NCI-H82 treated with DMSO at 0.1 percent for 48 hours (cell line): ENCODE measurements at regions not wholly inside any gene's neighbourhood (a gene's known extent, or its start where the extent isn't known, plus 50 kb on each side); places are given as distances from the start of the nearest gene placed in this dataset.

ENCODE experiments used
- DNase-seq: peaks from one replicate; lab custom pipeline; 2025; ENCODE audit not compliant: unreplicated experiment; lab: John Stamatoyannopoulos, UW

- DNase-seq, result no peak
Measured at GRCh38 chr14:80146941-80147340, 64.4 kb downstream of the DIO2 start.

GRCh38 chr14:80136358-80136757 lies 74.9 kb downstream of the DIO2 start:
- no peak for DNase-seq

GRCh38 chr14:80135305-80136088 lies 75.8 kb downstream of the DIO2 start:
- no peak for DNase-seq

GRCh38 chr14:80134321-80134720 lies 77.0 kb downstream of the DIO2 start:
- DNase-seq, result no peak

- DNase-seq, result no peak
Measured at GRCh38 chr14:80133457-80133856, 77.8 kb downstream of the DIO2 start.

GRCh38 chr14:80127466-80127865 lies 83.8 kb downstream of the DIO2 start:
- no peak for DNase-seq

- no peak for DNase-seq
Measured at GRCh38 chr14:80124794-80125193, 86.5 kb downstream of the DIO2 start.

GRCh38 chr14:80117876-80118275 lies 93.4 kb downstream of the DIO2 start:
- DNase-seq, result no peak

GRCh38 chr14:80116157-80116556 lies 95.1 kb downstream of the DIO2 start:
- no peak for DNase-seq

GRCh38 chr14:80110721-80111120 lies 100.6 kb downstream of the DIO2 start:
- no peak for DNase-seq

GRCh38 chr14:80109055-80109454 lies 102.2 kb downstream of the DIO2 start:
- DNase-seq, result no peak

GRCh38 chr14:80108430-80108829 lies 102.9 kb downstream of the DIO2 start:
- no peak for DNase-seq

- no peak for DNase-seq
Measured at GRCh38 chr14:80105488-80105994, 105.8 kb downstream of the DIO2 start.

GRCh38 chr14:80101835-80102234 lies 109.5 kb downstream of the DIO2 start:
- DNase-seq, result no peak

GRCh38 chr14:80100681-80101080 lies 110.6 kb downstream of the DIO2 start:
- no peak for DNase-seq

GRCh38 chr14:80095623-80096022 lies 115.7 kb downstream of the DIO2 start:
- no peak for DNase-seq

GRCh38 chr14:80087411-80087810 lies 123.9 kb downstream of the DIO2 start:
- DNase-seq, result no peak

- DNase-seq, result no peak
Measured at GRCh38 chr14:80084196-80084595, 127.1 kb downstream of the DIO2 start.

- no peak for DNase-seq
Measured at GRCh38 chr14:80080601-80081000, 130.7 kb downstream of the DIO2 start.

- DNase-seq, result no peak
Measured at GRCh38 chr14:80078501-80078900, 132.8 kb downstream of the DIO2 start.

GRCh38 chr14:80077262-80077661 lies 134.0 kb downstream of the DIO2 start:
- DNase-seq, result no peak

GRCh38 chr14:80074900-80075574 lies 136.3 kb downstream of the DIO2 start:
- no peak for DNase-seq
